ENCODE measurements at regions not wholly inside any gene's neighbourhood (a gene's known extent, or its start where the extent isn't known, plus 50 kb on each side); places are given as distances from the start of the nearest gene placed in this dataset.

GRCh38 chr6:91664327-91664959 lies 1077.6 kb upstream of the MAP3K7 start:
- TF ChIP-seq CTCF (IDR thresholded peaks at IDR 0.05; ENCODE audit: insufficient read depth, low read length) (no peak), POLR2AphosphoS5 (IDR thresholded peaks at IDR 0.05; ENCODE audit: low read depth) (no peak), SPI1 (IDR thresholded peaks at IDR 0.05; ENCODE audit: borderline replicate concordance, low read depth) (no peak)
